Chondrocyte (in vitro differentiated cells): ENCODE measurements at regions not wholly inside any gene's neighbourhood (a gene's known extent, or its start where the extent isn't known, plus 50 kb on each side); places are given as distances from the start of the nearest gene placed in this dataset.

Experiments
- DNase-seq: peaks from one replicate; pipeline ENCODE4 v3.0.0; 2021; ENCODE audit warnings: mixed read lengths, low spot score
- H3K27ac Mint-ChIP-seq: one replicate; pipeline ENCODE4 v1.8.0; 2021; ENCODE audit warnings: mild to moderate bottlenecking, moderate library complexity, mixed read lengths; ENCODE audit not compliant: unreplicated experiment
- H3K27me3 Mint-ChIP-seq: 2 replicates; pipeline ENCODE4 v1.8.0; 2021; ENCODE audit warnings: low read depth, mixed read lengths
- H3K36me3 Mint-ChIP-seq: 2 replicates; pipeline ENCODE4 v1.8.0; 2021; ENCODE audit warnings: low read depth, mixed read lengths
- H3K4me1 Mint-ChIP-seq: 2 replicates; pipeline ENCODE4 v1.8.0; 2021; ENCODE audit warnings: low read depth, mild to moderate bottlenecking, mixed read lengths
- H3K4me3 Mint-ChIP-seq: one replicate; pipeline ENCODE4 v1.8.0; 2021; ENCODE audit warnings: mild to moderate bottlenecking, moderate library complexity, mixed read lengths; ENCODE audit not compliant: unreplicated experiment
- H3K9me3 Mint-ChIP-seq: 2 replicates; pipeline ENCODE4 v1.8.0; 2021; ENCODE audit warnings: low read depth, mixed read lengths
- CTCF ChIP-seq: fragments of 200-600 bp; sonication (generic); IDR thresholded peaks from 2 replicates; pipeline ENCODE4 v1.5.0; 2021; ENCODE audit warnings: antibody characterized with exemption, mild to moderate bottlenecking, moderate library complexity

DNA sequence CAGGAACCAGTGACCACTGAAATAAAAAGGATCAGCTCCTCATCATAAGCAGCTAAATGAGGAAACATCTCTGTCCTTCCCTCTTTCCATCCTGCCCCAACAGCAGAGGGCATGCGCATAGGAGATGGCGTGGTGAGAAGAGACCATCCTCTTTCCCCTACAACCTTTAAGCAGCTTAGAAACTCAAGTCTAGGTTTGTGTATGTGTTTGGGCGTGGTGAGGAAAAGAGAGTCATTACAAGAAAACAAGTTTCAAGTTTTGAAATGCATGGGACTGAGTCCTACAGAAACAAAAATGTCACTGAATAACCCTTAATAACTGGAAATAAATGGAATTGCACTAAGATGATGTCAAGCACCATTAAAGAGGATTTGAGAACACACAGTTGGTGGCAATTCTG lies 96.4 kb upstream of the IL12B start:
- peaks cover 5% of the 10 kb centered on the region for H3K4me1 Mint-ChIP-seq
- H3K9me3 Mint-ChIP-seq: no peaks in the 10 kb centered on the region
- H3K27me3 Mint-ChIP-seq: peaks cover 42% of the 10 kb centered on the region
- no peak for TF ChIP-seq CTCF
- H3K4me3 Mint-ChIP-seq: no peak overlapping the region
- H3K36me3 Mint-ChIP-seq: no peaks in the 10 kb centered on the region
- no peak overlapping the region for H3K27ac Mint-ChIP-seq
- DNase-seq: no peak

DNA sequence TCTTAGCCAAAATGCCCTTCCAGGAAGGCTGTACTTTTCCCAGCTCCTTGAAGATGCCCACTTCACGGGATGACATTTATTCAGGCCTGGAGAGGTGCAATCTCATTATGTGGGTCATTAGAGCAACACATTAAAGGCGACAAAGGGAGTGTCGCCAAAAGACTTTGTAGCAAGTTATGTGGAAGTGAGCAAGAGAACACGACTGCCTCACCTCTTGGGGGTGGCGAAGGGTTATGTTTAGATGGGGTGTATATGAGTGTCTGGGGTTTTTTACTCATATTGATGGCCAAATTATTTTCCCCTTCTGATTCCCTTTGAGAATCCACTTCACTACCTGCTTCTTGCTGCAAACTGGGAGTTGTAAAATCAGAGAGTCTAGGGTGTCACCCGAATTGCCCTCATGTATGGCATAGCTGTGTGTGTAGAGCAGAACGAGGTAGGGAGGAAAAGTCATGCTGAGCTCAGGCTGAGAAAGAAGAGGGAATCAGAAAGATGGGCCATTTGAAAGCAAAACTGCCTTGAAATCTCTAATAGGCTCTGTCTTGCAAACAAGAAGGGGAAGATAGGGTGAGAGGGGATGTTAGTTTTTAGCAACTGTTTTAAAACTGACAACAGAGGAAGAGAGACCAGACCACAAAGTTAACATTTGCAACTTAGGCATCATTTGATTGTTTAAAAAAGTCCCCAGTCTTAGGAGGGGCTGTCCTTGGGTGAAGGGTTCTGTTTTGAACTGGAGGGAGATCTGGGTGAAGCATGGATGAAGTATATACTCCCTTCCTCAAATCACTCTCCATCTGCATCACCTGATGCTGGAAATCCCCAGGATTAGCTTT lies 97.1 kb upstream of the IL12B start:
- no peak for TF ChIP-seq CTCF
- no peaks in the 10 kb centered on the region for H3K9me3 Mint-ChIP-seq
- H3K36me3 Mint-ChIP-seq: no peaks in the 10 kb centered on the region
- H3K4me3 Mint-ChIP-seq: no peak overlapping the region
- no peak overlapping the region for H3K27ac Mint-ChIP-seq
- no peak for DNase-seq
- peaks cover 5% of the 10 kb centered on the region for H3K4me1 Mint-ChIP-seq
- H3K27me3 Mint-ChIP-seq: peaks cover 45% of the 10 kb centered on the region

GRCh38 chr5:159430361-159431012 lies 100.2 kb upstream of the IL12B start:
- TF ChIP-seq CTCF: no peak
- Mint-ChIP-seq H3K9me3 (no peaks in the 10 kb centered on the region), H3K27me3 (peaks cover 59% of the 10 kb centered on the region), H3K36me3 (no peaks in the 10 kb centered on the region), H3K4me1 (peaks cover 5% of the 10 kb centered on the region), H3K27ac (no peak overlapping the region), H3K4me3 (no peak overlapping the region)
- DNase-seq: no peak

GRCh38 chr5:159435855-159436254 lies 105.6 kb upstream of the IL12B start:
- Mint-ChIP-seq H3K27ac (no peak overlapping the region), H3K27me3 (peaks cover 68% of the 10 kb centered on the region), H3K9me3 (no peaks in the 10 kb centered on the region), H3K4me3 (no peak overlapping the region), H3K4me1 (peaks cover 2% of the 10 kb centered on the region), H3K36me3 (peaks cover 2% of the 10 kb centered on the region)
- no peak for TF ChIP-seq CTCF
- DNase-seq: no peak

DNA sequence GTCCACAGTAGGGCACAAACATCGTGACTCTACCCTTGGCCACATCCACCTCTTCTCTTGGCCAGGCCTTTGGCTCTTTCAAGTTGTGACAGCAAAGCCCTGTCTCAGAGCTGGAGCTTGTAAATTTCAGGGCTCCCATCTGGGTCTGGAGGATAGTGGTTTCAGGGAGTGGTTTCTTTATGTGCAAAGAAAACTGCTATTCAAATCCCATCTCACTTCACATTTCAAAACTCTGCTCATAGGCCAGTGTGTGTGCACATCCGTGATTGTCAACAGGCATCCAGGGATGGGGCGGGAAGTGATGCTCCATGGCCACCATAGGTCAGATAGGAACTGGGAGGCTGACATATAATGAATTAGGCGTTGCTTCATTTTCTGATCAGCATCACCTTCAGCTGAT lies 107.8 kb upstream of the IL12B start:
- H3K9me3 Mint-ChIP-seq: no peaks in the 10 kb centered on the region
- H3K4me3 Mint-ChIP-seq: no peak overlapping the region

More for the DNA sequence above, 107.8 kb upstream of the IL12B start:
- peaks cover 2% of the 10 kb centered on the region for H3K36me3 Mint-ChIP-seq
- peaks cover 69% of the 10 kb centered on the region for H3K27me3 Mint-ChIP-seq
- no peak for DNase-seq
- TF ChIP-seq CTCF: no peak
- no peaks in the 10 kb centered on the region for H3K4me1 Mint-ChIP-seq
- H3K27ac Mint-ChIP-seq: no peak overlapping the region
